Mucosa of descending colon (tissue), 3 donors: ENCODE measurements at regions not wholly inside any gene's neighbourhood (a gene's known extent, or its start where the extent isn't known, plus 50 kb on each side); places are given as distances from the start of the nearest gene placed in this dataset.

ENCODE experiments used
- ATAC-seq: fragments of 200-7000 bp; cut with Tn5 transposase; one replicate; pipeline ENCODE4 v1.9.1; 2020; ENCODE audit warnings: mild to moderate bottlenecking, moderate library complexity
- DNase-seq, 3 donors: peaks; one replicate each; pipeline ENCODE4 v3.0.0-alpha.2; 2020
- H3K36me3 ChIP-seq: fragments of 200-600 bp; one replicate; pipeline ENCODE4 v1.8.0; 2021; ENCODE audit warnings: low read depth, mild to moderate bottlenecking
- H3K4me1 ChIP-seq: fragments of 200-600 bp; one replicate; pipeline ENCODE4 v1.8.0; 2021; ENCODE audit warnings: low read depth, mild to moderate bottlenecking
- H3K4me3 ChIP-seq: fragments of 200-600 bp; one replicate; pipeline ENCODE4 v1.8.0; 2021; ENCODE audit warnings: mild to moderate bottlenecking
- H3K9me3 ChIP-seq: fragments of 200-600 bp; one replicate; pipeline ENCODE4 v1.8.0; 2021; ENCODE audit warnings: mild to moderate bottlenecking
- intact Hi-C, 2 donors: fragments of 100-400 bp; cut with DNase I in 1 of 2; cut with micrococcal nuclease in 1 of 2; formaldehyde crosslinking; loops; one replicate each; pipeline versions ENCODE4 v1.11.0 to v1.11.1; 2022; cut with DNase I, micrococcal nuclease
- TF ChIP-seq, protein P1 (sequence below): fragments of 200-600 bp; IDR thresholded peaks from one replicate; pipeline ENCODE4 v1.8.0; 2022; ENCODE audit warnings: antibody characterized with exemption, mild to moderate bottlenecking
- donor health status: DM: no; HTN: no; CAD: no; lungs with moderate emphysema.
- donor health status: DM: no; HTN: no; CAD: no.
- donor health status: DM: no; HTN: yes; CAD: no.

GRCh38 chr5:71841107-71841506 is 122.0 kb downstream of the CARTPT start:
- no peak overlapping the region for H3K4me3 ChIP-seq
- H3K4me1 ChIP-seq: no peaks in the 10 kb centered on the region
- H3K9me3 ChIP-seq: no peaks in the 10 kb centered on the region
- TF ChIP-seq, protein P1, sequence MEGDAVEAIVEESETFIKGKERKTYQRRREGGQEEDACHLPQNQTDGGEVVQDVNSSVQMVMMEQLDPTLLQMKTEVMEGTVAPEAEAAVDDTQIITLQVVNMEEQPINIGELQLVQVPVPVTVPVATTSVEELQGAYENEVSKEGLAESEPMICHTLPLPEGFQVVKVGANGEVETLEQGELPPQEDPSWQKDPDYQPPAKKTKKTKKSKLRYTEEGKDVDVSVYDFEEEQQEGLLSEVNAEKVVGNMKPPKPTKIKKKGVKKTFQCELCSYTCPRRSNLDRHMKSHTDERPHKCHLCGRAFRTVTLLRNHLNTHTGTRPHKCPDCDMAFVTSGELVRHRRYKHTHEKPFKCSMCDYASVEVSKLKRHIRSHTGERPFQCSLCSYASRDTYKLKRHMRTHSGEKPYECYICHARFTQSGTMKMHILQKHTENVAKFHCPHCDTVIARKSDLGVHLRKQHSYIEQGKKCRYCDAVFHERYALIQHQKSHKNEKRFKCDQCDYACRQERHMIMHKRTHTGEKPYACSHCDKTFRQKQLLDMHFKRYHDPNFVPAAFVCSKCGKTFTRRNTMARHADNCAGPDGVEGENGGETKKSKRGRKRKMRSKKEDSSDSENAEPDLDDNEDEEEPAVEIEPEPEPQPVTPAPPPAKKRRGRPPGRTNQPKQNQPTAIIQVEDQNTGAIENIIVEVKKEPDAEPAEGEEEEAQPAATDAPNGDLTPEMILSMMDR: no peak
- no peaks in the 10 kb centered on the region for H3K36me3 ChIP-seq
- intact Hi-C loops: no loop called here
- no peak for DNase-seq
- ATAC-seq: no peak

- no peak overlapping the region for H3K4me3 ChIP-seq
- no peaks in the 10 kb centered on the region for H3K9me3 ChIP-seq
- intact Hi-C loops: no loop called here
- ATAC-seq (no peak), DNase-seq (no peak)
- TF ChIP-seq, protein P1: no peak
- H3K36me3 ChIP-seq: no peaks in the 10 kb centered on the region
- no peaks in the 10 kb centered on the region for H3K4me1 ChIP-seq
Observed at GRCh38 chr5:71843111-71843510, 124.0 kb downstream of the CARTPT start.

- H3K4me3 ChIP-seq: no peak overlapping the region
- no peak for ATAC-seq
- TF ChIP-seq, protein P1: no peak
- no peak for DNase-seq
- H3K9me3 ChIP-seq: peaks cover 8% of the 10 kb centered on the region
- H3K4me1 ChIP-seq: no peaks in the 10 kb centered on the region
- H3K36me3 ChIP-seq: no peaks in the 10 kb centered on the region
- intact Hi-C loops: no loop called here
Observed at GRCh38 chr5:71844862-71845261, 125.8 kb downstream of the CARTPT start.

- H3K36me3 ChIP-seq: no peaks in the 10 kb centered on the region
- H3K4me3 ChIP-seq: no peak overlapping the region
- peaks cover 6% of the 10 kb centered on the region for H3K9me3 ChIP-seq
- H3K4me1 ChIP-seq: no peaks in the 10 kb centered on the region
- TF ChIP-seq, protein P1: no peak
- intact Hi-C loops: no loop called here
- ATAC-seq: no peak
- DNase-seq: no peak
Observed at GRCh38 chr5:71859515-71859914, 140.4 kb downstream of the CARTPT start.

DNA sequence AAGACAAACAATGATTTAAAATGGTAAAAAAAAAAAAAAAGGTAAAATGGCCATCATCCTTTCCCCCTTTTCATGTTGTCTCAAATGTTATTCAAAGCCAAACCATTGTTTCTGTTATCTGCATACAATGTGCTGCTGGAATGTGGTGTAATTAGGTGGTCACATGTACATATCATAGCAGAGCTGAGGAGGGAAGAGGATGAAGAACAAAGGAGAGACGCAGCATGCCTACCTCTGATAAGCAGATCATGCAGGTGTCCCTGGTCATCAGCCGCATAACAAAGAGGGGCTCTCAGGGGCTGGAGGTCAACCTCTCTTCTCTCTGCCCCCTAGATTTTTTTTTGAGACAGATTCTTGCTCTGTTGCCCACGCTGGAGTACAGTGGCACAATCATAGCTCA is 141.0 kb downstream of the CARTPT start:
- ATAC-seq: no peak
- peaks cover 2% of the 10 kb centered on the region for H3K9me3 ChIP-seq
- no peaks in the 10 kb centered on the region for H3K36me3 ChIP-seq
- no peaks in the 10 kb centered on the region for H3K4me1 ChIP-seq
- no peak for DNase-seq
- no peak overlapping the region for H3K4me3 ChIP-seq
- TF ChIP-seq, protein P1: no peak
- intact Hi-C loops: no loop called here

DNA sequence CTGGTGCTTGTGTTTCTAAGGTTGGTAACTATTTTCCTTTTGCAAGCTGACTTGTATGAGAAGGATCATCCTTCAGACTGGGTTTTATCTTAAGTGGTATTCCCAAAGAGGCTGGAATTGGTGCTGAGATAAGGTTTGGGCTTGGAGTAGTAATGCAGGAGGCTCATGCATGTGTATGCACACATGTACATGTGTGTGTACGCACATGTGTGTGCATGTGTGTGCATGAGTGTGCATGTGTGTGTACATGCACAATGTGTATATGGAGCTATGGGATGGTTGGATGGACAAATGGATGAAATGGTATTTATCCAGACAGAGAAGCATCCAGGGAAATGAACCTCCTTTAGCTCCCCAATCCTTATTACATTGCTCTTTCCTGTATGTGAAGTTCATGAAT is 142.6 kb downstream of the CARTPT start:
- ATAC-seq: no peak
- H3K4me3 ChIP-seq: no peak overlapping the region
- H3K4me1 ChIP-seq: no peaks in the 10 kb centered on the region
- intact Hi-C loops: no loop called here
- TF ChIP-seq, protein P1: no peak
- H3K36me3 ChIP-seq: no peaks in the 10 kb centered on the region
- H3K9me3 ChIP-seq: no peaks in the 10 kb centered on the region
- DNase-seq: no peak
